HG02623 (cell line): ENCODE measurements at regions not wholly inside any gene's neighbourhood (a gene's known extent, or its start where the extent isn't known, plus 50 kb on each side); places are given as distances from the start of the nearest gene placed in this dataset.

Source experiments
- ATAC-seq: cut with Tn5 transposase; IDR thresholded peaks from one replicate; pipeline ENCODE4 v1.9.1; 2021; ENCODE audit warnings: moderate library complexity; ENCODE audit not compliant: unreplicated experiment

DNA sequence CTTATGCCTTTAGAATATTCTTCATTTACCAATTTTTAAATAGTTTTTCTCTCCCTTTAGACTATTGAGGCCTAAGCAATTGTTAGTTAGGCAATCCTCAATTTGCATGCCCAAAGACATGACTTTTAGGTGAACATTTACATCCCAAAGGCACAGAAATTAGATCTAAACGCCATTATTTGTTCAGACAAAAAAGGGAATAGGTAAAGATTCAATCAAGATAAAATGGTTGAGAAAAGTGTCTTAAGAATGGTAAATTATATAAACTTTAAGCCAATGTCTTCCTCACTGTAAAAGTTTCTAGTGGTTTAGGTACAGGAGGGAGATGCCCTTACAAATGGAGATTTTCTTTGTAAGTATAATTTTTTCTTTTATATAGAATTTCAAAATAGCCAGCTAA is 50.2 kb upstream of the MME start:
- ATAC-seq, result no peak

DNA sequence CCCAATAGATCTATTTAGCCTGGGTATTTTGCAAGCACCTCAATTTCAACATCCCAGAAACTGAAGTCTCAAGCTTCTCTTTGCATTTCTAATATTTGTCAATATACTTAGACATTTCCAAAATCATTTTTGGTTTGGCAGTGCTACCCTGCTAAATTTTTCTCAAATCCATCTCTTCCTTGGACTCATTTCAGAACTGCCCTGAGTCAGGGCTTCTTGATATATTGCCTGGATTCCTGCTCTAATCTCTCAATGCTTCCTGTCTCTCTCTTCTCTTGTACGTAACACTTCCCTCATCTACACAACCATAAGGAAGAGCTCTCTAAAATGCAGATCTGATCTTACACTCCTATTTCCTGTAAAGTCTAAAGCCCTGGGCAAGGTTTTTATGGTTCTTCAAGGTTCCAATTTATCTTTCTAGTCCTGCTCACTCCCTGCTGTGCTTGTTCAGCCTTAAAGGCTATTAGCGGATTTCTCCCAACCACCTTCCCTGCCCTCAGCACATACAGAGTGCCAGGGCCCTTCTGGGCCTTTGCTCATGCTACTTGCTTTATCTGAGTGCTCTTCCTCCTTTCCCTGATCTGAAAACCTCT is 53.0 kb upstream of the MME start:
- ATAC-seq, result no peak

DNA sequence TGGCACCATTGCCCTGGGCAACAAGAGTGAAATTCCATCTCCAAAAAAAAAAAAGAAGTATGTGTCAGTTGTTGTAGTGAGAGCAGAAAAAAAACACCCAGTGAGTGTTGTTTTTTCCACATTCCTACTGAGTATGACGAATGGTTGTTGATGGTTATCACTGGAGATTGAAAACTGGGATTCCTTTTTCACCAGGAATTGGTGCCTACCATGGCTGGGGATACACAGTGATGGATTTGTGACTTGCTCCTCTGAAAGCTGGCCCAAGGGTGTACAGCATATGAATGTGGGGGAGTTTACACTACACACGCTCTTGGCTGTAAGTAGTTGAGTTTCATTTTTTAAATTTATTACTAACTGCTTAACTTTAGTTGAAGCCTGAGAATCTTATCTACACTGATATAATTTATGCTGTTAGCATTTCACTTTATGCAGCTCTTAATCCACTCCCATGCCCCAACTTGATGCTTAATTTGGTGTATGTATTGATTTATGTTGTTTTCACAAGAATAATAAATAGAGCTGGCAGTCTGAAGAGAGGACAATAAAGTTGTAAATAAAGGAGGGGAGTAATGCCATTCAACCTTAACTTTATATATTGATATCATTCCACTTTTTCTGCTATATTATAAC is 56.0 kb upstream of the MME start:
- ATAC-seq, result no peak

DNA sequence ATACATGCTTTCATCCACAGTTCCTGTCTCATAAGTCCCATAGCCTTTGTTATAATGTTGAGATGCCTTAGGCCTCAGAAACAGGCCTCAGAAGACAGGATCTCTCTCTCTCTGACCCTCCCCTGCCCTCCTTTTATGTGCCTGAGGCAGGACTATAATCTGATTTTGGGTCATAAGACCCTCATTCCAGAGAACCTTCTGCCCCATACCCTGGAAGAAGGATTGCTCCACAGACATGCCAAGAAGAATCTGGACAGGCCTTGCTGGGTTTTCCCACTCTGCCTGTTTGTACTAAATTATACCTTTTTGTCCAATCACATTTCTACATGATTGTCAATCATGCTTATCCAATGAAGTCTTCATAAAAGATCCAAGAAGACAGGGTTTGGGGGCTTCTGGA is 57.2 kb upstream of the MME start:
- no peak for ATAC-seq

DNA sequence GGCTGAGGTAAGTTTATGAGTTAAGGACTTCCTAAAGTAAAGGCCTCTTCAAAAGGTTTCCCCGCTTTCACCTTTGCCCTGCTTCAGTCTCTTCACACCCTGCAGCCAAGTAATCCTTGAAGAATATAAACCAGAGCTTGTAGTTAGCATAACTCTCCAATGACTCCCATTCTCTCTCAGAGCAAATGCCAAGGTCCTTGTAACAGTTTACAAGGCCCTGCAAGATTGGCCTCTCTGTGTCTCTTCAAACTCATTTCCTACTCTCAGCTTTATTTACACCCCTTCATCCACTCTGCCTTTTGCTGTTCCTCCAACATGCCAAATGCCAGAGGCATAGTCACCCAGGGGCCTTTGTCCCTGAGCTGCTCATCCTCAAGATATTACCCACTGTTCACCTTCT is 60.5 kb upstream of the MME start:
- ATAC-seq, result no peak

DNA sequence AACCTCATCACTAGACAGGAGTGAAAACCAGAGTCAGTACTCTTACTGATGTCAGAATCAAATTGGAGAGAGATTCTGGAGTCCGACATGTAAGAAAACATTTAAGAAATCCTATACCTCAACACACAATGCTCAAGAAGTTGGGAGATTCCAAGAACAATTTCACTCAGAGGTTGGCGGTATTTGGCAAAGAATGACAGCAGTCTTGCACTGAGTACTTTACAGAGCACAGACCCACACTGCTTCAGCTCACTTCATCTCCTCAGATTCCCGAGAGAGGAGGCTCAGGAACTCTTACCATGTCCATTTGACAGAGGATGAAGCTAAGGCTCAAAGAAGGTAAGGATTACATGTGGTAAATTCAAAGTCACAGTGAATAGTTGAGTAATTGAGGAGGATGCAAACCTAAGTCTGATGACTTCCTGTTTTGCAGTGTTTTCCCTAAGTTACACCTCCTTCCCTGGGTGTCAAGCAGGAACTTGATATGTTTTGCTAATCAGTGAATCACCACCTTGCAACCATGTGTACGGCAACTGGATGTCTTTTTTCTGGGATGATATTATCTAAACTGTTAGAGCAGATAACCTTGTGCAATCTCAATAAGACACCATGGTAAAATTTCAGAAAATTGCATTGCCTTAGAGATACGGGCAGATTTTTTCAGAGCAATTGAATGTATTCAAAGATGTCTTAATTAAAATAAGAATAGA is 61.3 kb upstream of the MME start:
- ATAC-seq, result no peak

DNA sequence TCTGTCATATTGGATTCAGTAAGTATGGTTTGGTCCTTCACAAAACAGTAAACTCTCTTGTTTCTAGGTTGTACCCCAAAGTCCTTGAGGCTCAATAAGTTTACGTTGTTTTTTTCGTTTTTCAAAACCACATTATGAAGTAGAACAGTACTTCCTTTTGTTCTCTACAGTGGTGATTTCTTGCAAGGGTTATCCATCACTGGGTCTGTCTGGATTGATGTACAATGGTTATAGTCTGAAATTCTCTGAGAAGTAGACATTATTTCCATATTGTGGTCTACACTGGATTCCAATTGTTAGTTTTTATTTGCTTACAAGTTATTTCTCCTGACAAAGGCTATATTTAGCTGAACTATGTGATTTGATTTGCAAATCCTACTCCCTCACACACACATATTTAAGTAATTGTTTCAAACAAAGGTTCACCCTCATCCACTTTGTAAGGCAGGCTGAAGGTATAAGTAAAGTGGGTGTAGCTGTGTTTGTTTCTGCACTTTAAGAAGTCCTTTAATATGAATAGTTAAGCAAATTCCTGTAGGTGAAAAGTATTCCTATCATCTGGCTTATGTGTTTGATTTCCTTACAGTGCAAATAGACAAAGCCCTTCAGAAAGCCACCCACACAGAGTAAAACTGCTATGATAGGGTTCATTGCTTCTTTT is 64.2 kb upstream of the MME start:
- ATAC-seq, result no peak

DNA sequence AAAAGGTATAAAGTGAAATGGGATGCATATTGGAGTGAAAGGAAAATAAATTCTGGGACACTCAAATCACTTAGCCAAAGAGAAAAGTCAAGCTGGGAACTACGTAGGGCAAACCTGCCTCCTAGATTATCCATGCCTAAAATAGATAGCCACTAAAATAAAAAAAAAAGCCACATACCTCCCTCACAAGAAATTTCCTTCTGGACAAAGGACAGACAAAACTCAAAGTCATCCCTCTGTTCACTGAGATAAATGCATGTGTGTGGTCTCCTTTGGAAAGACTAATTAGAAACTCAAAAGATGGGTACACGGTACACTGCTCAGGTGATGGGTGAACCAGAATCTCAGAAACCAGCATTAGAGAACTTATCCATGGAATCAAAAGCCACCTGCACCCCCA is 65.2 kb upstream of the MME start:
- no peak for ATAC-seq

DNA sequence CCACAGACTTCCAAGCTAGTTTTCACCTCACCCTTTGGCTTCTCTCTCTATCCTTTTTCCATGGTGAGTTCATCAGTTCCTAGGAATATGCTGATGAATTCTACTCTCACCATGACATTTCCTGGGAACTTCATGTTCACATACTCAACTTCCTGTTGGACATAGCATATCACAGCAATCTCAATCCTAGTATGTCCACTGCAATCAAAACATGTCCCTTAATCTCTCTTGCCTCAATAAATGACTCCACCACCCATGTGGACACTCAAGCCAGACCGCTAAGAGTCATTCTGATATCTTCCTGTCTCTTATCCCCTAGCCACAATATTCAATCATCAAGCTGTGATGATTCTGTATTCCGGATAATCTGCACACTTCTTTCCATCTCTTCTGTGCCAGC is 66.7 kb upstream of the MME start:
- ATAC-seq, result no peak

DNA sequence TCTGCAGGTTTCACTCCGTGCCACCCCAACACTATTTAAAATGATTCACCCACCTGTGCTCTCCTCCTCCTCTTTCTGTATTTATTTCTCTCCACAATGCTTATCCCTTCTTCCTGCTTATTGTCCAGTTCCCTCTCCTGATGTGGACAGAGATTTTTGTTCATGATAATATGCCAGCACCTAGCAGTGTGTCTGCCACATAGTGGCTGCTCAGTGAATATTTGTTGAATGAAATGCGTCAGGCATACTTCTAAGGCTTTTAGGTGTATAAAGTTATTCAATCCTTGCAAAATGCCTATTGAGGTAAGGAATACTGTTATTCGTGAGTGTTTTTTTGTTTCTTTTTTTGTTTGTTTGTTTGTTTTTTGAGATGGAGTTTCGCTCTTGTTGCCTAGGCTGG is 67.5 kb upstream of the MME start:
- ATAC-seq, result no peak

DNA sequence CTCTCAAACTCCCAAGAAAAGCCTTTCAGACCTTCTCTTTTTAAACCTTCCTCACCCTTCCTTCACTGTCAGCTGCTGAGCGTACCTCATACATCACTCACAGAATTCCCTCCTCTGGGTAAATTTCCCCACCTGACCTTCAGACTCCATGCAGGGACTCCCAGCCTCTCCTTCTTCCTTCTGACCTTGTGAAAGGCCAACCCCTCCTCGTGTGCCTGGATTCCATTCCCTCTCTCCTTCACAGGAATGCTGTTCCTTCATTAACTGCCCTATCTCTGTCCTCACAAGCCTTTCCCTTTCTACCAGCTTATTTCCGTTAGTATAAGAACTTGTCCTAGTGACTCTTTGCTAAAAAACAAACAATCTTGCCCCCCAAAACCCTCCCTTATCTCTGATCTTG is 69.7 kb upstream of the MME start:
- no peak for ATAC-seq

DNA sequence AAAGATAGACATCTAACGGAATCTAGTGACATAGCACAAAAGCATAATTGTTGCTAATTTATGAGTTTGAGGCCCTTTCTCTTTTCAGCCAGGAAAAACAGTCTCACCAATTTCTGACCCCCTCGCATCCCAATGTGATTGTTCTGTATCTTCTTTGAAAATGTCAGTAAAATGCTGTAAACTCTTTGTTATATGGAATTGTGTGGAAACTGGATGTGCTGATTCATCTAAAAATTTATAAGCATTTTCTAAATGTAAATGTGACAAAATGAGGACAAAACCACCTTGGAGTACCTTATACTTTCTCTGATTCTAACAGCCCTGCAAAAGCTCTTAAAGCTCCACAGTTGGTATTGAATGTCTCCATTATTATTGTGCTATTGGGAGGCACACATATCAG is 70.9 kb upstream of the MME start:
- no peak for ATAC-seq

DNA sequence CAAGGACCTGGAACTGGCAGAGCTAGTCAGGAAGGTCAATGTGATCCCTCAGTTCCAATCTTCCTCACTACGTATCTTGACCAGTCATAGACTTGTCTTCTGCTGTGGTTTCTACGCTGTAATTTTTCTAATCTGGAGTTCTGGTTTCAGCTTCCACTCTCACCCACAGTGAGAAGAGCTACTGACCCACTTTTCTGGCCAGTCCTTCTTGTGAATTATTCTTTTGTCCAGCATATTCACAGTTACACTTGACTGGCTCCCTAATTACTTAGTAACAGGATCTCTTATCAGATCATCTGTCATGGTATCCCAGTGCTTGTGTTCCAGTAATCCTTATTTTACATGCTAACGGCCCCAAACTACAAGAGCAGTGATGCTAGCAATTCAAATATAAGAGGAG is 72.4 kb upstream of the MME start:
- no peak for ATAC-seq

DNA sequence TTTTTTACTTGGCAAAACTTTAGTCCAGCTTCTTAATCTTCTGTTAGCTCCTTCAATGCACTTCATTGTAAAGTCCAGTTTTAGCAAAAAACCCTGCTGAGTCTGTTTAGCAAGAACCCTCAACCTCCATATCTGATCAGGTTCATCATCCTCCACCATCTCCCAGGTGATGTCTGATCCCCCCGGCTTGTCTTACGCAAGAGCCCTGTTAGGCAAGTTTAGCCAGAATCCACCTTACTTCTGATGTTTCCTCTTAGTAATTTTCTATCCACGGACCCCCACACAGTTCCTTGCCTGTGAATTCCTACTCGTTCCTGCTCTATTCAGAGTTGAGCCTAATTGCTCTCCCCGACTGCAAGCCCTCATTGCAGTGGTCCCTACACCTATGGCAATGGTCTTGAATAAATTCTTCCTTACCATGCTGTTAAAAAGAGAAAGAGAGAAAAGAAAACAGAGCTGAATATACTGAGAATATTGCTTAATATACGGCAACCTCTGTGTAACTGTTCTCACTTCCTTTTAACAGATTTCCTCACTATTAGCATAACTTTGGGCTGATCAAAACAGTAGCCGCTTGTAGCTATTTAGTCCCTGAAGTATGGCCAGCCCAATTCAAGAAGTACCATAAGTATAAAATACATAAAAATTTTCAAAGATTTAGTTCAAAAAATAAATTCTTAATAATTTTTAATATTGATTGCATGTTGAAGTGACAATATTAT is 78.7 kb upstream of the MME start:
- no peak for ATAC-seq

DNA sequence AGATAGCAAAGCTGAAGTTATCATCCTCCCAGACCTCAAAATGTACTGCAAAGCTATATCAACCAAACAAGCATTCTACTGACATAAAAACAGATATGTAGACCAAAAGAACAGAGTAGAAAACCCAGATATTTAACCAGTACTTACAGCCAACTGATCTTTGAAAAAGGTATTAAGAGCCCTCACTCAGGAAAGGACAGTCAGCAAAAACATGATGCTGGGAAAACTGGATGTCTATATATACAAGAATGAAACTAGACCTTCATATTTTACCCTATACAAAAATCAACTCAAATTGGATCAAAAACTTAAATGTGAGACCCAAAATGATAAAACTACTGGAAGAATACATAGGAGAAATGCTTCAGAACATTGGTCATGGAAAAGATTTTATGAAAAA is 87.5 kb upstream of the MME start:
- ATAC-seq, result no peak

DNA sequence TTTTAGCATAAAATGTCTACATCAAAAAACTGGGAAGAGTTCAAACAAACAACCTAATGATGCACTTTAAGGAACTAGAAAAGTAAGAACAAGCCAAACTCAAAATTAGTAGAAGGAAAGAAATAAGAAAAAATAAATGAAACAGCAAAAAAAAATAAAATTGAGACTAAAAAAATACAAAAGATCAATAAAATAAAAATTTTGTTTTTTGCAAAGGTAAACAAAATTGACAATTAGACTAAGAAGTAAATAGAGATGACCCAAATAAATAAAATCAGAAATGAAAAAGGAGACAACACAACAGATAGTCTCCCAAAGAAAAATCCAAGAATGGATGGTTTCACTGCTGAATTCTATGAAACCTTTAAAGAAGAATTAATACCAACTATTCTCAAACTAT is 89.6 kb upstream of the MME start:
- ATAC-seq, result no peak

DNA sequence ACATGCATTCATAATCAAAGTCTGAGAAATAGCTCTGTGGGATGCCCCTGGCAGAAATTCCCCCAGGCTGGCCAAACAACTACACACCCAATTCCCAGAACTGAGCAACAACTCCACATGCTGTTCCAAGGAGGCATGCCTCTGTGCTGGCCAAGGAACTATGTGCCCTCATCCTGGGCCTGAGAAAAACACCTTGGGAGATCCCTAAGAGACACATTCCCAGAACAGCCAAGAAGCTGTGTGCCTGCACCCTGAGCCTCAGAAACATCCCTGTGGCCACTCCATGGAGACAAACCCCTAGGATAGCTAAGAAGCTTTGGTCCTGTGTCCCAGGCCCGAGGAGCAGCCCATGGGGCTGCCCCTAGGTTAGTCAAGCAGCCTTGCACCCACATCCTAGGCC is 92.3 kb upstream of the MME start:
- no peak for ATAC-seq

DNA sequence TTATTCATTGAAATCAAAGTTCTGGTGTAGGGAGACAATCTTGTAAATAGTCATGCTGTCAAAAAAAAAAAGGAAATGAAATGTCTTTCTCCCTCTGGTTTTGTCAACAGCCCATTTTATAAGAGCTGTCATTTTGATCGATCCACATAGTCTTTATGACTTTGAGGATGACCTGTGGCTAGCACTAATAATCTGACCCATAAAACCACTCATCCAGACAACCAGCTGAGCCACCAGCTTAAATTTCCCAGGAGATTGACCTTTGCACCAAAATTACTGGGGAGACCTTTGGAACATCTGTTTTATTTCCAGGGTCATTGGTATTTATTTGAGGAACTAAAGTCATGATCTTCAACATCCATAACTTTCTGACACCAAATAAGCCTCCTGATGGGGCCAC is 98.5 kb upstream of the MME start:
- ATAC-seq, result no peak

DNA sequence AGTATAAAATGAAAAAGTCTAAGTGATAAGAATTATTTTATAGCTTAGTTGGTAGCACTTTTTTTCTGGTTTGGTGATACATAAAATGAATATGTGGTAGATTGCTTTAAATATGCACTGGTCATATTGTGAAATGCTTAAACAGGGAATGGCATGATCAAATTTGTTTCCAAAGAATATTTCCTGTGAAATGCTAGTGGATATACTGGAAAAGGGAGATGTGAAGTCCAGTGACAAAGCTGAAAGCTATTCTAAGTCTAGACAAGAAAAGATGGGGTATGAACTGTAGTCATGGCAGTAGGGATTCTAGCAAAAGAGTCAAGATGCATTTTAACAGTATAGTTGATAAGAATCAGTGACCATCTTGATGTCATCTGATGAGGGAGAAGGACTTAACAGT is 98.9 kb upstream of the MME start:
- ATAC-seq, result no peak

DNA sequence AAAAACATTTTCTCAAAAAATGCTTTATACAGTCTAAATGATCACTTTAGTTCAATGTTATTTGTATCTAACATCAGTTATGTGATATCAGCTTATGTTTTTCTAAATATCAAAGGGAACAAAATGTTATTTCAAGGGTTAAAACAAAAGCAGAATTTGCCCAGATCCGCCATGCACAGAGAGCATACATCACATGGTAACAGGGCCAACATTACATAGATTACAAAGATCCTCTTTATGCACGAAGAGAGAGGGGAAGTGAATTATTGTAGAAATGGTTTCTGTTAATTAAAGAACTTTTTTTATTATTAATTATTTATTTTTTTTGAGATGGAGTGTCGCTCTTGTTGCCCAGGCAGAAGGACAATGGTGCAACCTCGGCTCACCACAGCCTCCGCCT is 100.8 kb upstream of the MME start:
- no peak for ATAC-seq

DNA sequence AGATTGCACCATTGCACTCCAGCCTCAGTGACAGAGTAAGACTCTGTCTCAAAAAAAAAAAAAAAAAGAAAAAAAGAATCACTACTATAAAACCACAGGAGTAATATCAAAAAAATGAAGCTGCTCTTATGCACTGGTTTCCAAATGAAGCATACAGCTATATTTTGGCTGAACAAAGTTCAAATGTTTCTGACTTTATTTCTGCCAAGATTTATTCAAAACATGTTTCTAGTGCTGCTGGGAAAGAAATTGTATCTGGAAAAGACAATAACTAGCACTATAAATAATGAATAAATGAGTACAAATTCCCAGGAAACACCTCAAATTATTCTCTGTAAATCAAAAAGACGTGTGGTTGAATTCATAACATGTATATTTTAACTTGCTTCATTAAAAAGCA is 102.5 kb upstream of the MME start:
- ATAC-seq, result no peak
